OCI-LY7 (cell line): ENCODE measurements at regions not wholly inside any gene's neighbourhood (a gene's known extent, or its start where the extent isn't known, plus 50 kb on each side); places are given as distances from the start of the nearest gene placed in this dataset.

ENCODE experiments used
- BruUV-seq: library from RNA; stranded (reverse); fragments of 400-500 nt; replicated peaks from 2 replicates; lab custom pipeline; 2021; lab: Mats Ljungman, UMichigan
- CTCF ChIA-PET: fragments of 300-600 bp; sonication (Branson Sonifier 250); formaldehyde crosslinking; loops from one replicate; lab custom pipeline; 2022; ENCODE audit warnings: antibody characterized with exemption; ENCODE audit not compliant: unreplicated experiment; lab: Charles Lee
- POLR2A ChIA-PET: fragments of 300-600 bp; sonication (Branson Sonifier 250); formaldehyde crosslinking; loops from one replicate; lab custom pipeline; 2022; ENCODE audit warnings: antibody characterized with exemption; lab: Charles Lee
- DNase-seq: peaks from one replicate; pipeline ENCODE4 v3.0.0-alpha.2; 2015; ENCODE audit warnings: low spot score
- H2AFZ ChIP-seq: fragments of 200-600 bp; sonication (generic), shearing (Covaris generic); 2 replicates; pipeline ENCODE4 v1.6.1; 2014; ENCODE audit warnings: mild to moderate bottlenecking, antibody characterized with exemption, low read length, moderate library complexity
- H3K27ac ChIP-seq: fragments of 200-600 bp; sonication (generic); 2 replicates; pipeline ENCODE4 v1.5.1; 2014; ENCODE audit warnings: mixed run types, low read depth, mild to moderate bottlenecking, moderate library complexity, low read length, inconsistent platforms; ENCODE audit not compliant: poor library complexity, severe bottlenecking
- H3K36me3 ChIP-seq: fragments of 200-600 bp; sonication (generic); 2 replicates; pipeline ENCODE4 v1.6.1; 2014; ENCODE audit warnings: mild to moderate bottlenecking, antibody characterized with exemption, low read length, moderate library complexity, mixed read lengths; ENCODE audit not compliant: insufficient read depth
- H3K4me1 ChIP-seq: fragments of 200-600 bp; sonication (generic); 2 replicates; pipeline ENCODE4 v1.5.1; 2014; ENCODE audit warnings: mild to moderate bottlenecking, low read length; ENCODE audit not compliant: insufficient read depth, poor library complexity, severe bottlenecking
- H3K4me2 ChIP-seq: fragments of 200-600 bp; sonication (generic); 2 replicates; pipeline ENCODE4 v1.6.1; 2014; ENCODE audit warnings: mild to moderate bottlenecking, low read length
- H3K4me3 ChIP-seq: fragments of 200-600 bp; sonication (generic); 2 replicates; pipeline ENCODE4 v1.5.1; 2014; ENCODE audit warnings: mild to moderate bottlenecking, low read depth, low read length; ENCODE audit not compliant: poor library complexity, severe bottlenecking
- H3K79me2 ChIP-seq: fragments of 200-600 bp; sonication (generic); 2 replicates; pipeline ENCODE4 v1.6.1; 2016; ENCODE audit warnings: low read depth, mild to moderate bottlenecking, low read length, moderate library complexity, mixed read lengths; ENCODE audit not compliant: insufficient read depth
- H3K9me2 ChIP-seq: fragments of 200-600 bp; sonication (generic); 2 replicates; pipeline ENCODE4 v1.6.1; 2016; ENCODE audit warnings: mild to moderate bottlenecking, low read length, mixed read lengths; ENCODE audit not compliant: insufficient read depth
- H3K9me3 ChIP-seq: fragments of 200-600 bp; sonication (generic); 2 replicates; pipeline ENCODE4 v1.6.1; 2014; ENCODE audit warnings: mild to moderate bottlenecking, mixed run types, low read length, mixed read lengths
- H4K20me1 ChIP-seq: fragments of 200-600 bp; sonication (generic); 2 replicates; pipeline ENCODE4 v1.6.1; 2014; ENCODE audit warnings: mild to moderate bottlenecking, antibody characterized with exemption, low read length, moderate library complexity, mixed read lengths; ENCODE audit not compliant: insufficient read depth
- EZH2phosphoT487 ChIP-seq: fragments of 200-600 bp; sonication (generic); IDR thresholded peaks from 2 replicates; pipeline ENCODE4 v1.6.1; 2018; ENCODE audit warnings: low read depth, borderline replicate concordance, mild to moderate bottlenecking, mixed run types, antibody characterized with exemption, low read length, moderate library complexity, mixed read lengths
- intact Hi-C: fragments of 100-400 bp; cut with micrococcal nuclease; formaldehyde crosslinking; loops from one replicate; pipeline ENCODE4 v1.10.0; 2022; ENCODE audit not compliant: unreplicated experiment
- TF ChIP-seq, protein P1 (sequence below): fragments of 200-600 bp; sonication (generic); conservative IDR thresholded peaks from 2 replicates; pipeline ENCODE4 v1.5.1; 2014; ENCODE audit warnings: mild to moderate bottlenecking, antibody characterized with exemption, low read length, moderate library complexity, mixed read lengths

DNA sequence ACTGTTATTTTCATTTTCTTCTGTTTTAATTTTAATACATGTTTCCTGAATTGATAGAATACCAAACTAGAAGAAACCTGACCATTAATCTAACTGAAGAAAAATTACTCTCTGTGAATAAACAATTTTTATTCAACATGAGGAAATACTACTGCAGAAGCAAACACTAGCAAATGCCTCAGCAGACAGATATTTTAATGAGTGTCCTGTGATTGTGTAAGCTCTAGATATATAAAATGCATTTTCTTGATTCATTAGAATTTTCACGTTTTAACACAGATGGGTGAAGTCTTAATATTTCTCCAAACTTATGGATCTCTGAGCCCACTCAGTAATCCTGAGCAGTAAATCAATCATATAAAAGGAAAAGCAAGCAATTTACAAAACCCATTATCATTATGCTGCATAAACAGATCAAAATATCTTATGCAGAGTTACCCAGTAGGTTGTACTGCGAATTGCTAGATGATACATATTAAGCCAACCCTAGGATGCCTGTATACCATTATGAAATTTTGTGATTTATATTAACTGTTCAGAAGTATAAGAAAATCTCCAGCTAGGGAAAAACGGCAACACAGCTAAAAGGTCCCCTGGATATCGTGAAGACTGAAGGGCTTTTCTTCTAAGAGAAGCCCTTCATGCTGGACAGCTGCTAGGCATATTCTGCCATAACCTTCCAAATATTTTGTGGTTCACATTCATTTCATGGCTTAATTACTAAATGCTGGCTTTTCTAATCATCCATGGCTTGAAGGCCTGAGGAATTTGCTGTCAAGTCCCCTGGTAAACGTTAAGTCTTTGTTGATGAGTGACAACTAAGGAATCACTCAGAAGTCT, 157.7 kb upstream of the TGFBR2 start:
- no peaks in the 10 kb centered on the region for H3K36me3 ChIP-seq
- ChIA-PET POLR2A (interaction anchor here (0.6 to 2.2 kb wide), 5 partner anchors 11 to 289 kb away, joined by 3 to 10 read pairs (median 3); no protein-coding TSS in a partner anchor), CTCF (no interaction called here)
- no peak overlapping the region for H3K4me2 ChIP-seq
- no TSS peak for BruUV-seq
- H4K20me1 ChIP-seq, result no peaks in the 10 kb centered on the region
- H3K27ac ChIP-seq, result no peak overlapping the region
- H2AFZ ChIP-seq, result no peak overlapping the region
- TF ChIP-seq, protein P1, sequence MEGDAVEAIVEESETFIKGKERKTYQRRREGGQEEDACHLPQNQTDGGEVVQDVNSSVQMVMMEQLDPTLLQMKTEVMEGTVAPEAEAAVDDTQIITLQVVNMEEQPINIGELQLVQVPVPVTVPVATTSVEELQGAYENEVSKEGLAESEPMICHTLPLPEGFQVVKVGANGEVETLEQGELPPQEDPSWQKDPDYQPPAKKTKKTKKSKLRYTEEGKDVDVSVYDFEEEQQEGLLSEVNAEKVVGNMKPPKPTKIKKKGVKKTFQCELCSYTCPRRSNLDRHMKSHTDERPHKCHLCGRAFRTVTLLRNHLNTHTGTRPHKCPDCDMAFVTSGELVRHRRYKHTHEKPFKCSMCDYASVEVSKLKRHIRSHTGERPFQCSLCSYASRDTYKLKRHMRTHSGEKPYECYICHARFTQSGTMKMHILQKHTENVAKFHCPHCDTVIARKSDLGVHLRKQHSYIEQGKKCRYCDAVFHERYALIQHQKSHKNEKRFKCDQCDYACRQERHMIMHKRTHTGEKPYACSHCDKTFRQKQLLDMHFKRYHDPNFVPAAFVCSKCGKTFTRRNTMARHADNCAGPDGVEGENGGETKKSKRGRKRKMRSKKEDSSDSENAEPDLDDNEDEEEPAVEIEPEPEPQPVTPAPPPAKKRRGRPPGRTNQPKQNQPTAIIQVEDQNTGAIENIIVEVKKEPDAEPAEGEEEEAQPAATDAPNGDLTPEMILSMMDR, result no peak
- TF ChIP-seq EZH2phosphoT487, result no peak
- no peaks in the 10 kb centered on the region for H3K79me2 ChIP-seq
- H3K9me2 ChIP-seq, result no peaks in the 10 kb centered on the region
- no peaks in the 10 kb centered on the region for H3K4me1 ChIP-seq
- intact Hi-C loops, result no loop called here
- H3K4me3 ChIP-seq, result no peak overlapping the region
- no peaks in the 10 kb centered on the region for H3K9me3 ChIP-seq
- no peak for DNase-seq

DNA sequence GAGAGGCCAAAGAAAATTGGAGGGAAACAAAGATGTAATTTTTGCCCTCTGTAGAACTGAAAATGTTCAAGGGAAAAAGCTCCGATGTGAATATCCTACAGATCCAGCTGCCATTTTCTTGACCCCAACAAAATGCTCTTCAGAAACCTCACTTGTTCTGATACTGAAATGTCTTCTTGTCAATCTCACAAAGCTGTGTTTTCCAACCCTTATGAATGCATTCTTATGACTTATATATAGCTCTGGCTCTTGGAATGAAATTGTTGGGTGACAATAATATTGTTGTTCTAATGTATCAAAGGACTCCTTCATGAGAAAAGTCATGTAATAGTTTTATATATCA, 157.1 kb upstream of the TGFBR2 start:
- Histone ChIP-seq H4K20me1 (no peaks in the 10 kb centered on the region), H3K4me1 (no peaks in the 10 kb centered on the region), H3K4me3 (no peak overlapping the region), H3K4me2 (no peak overlapping the region), H3K9me2 (no peaks in the 10 kb centered on the region), H3K27ac (no peak overlapping the region), H3K36me3 (no peaks in the 10 kb centered on the region), H3K9me3 (no peaks in the 10 kb centered on the region), H3K79me2 (no peaks in the 10 kb centered on the region), H2AFZ (no peak overlapping the region)
- ChIA-PET POLR2A (interaction anchor here (0.7 kb wide), 1 partner anchor 50 kb away, joined by 3 read pairs; no protein-coding TSS in a partner anchor), CTCF (no interaction called here)
- TF ChIP-seq, protein P1, result no peak
- no peak for TF ChIP-seq EZH2phosphoT487
- DNase-seq, result no peak
- no TSS peak for BruUV-seq
- intact Hi-C loops, result no loop called here

GRCh38 chr3:30452446-30452845, 154.0 kb upstream of the TGFBR2 start:
- Histone ChIP-seq H3K79me2 (no peaks in the 10 kb centered on the region), H3K27ac (no peak overlapping the region), H3K4me3 (no peak overlapping the region), H2AFZ (no peak overlapping the region), H3K4me1 (no peaks in the 10 kb centered on the region), H4K20me1 (no peaks in the 10 kb centered on the region), H3K9me2 (no peaks in the 10 kb centered on the region), H3K9me3 (no peaks in the 10 kb centered on the region), H3K4me2 (no peak overlapping the region), H3K36me3 (no peaks in the 10 kb centered on the region)
- TF ChIP-seq, protein P1, result no peak
- no peak for TF ChIP-seq EZH2phosphoT487
- BruUV-seq, result no TSS peak
- CTCF ChIA-PET, result no interaction called here
- POLR2A ChIA-PET, result no interaction called here
- no peak for DNase-seq
- intact Hi-C loops, result no loop called here
